A549 (cell line): ENCODE measurements at regions not wholly inside any gene's neighbourhood (a gene's known extent, or its start where the extent isn't known, plus 50 kb on each side); places are given as distances from the start of the nearest gene placed in this dataset.

ENCODE experiments used
- ATAC-seq, 2 experiments: fragments of 200-7000 bp in 1 of 2; fragments of >200 bp in 1 of 2; cut with Nextera tagmentation in 1 of 2; cut with Tn5 transposase in 1 of 2; 3 replicates each; pipeline versions ENCODE4 v1.8.0 to v1.9.1; 2018 to 2020; ENCODE audit warnings: mild to moderate bottlenecking in 1 of 2, moderate library complexity in 1 of 2
- CTCF ChIA-PET: fragments of 300-600 bp; sonication (Branson Sonifier 250); formaldehyde crosslinking; extraction: SDS; loops from one replicate; lab custom pipeline; 2021; ENCODE audit warnings: antibody characterized with exemption, inconsistent platforms; lab: Yijun Ruan, JAX
- POLR2A ChIA-PET: fragments of 350-600 bp; formaldehyde crosslinking; extraction: SDS; loops from one replicate; lab custom pipeline; 2021; ENCODE audit warnings: antibody characterized with exemption, inconsistent platforms; lab: Yijun Ruan, JAX
- DNase-seq, 2 experiments: peaks; one replicate each; pipeline versions ENCODE4 v3.0.0 to v3.0.0-alpha.2; 2011 to 2016; ENCODE audit warnings: low read depth in 1 of 2, low spot score in 1 of 2
- FAIRE-seq: peaks from 2 replicates; lab custom pipeline; 2011; peaks lifted over from hg19 to GRCh38; lab: Jason Lieb, UNC
- H3K27ac ChIP-seq, 2 experiments: fragments of >200 bp; sonication (Bioruptor Twin); formaldehyde crosslinking; 3 replicates each; pipeline ENCODE4 v1.5.1; 2016 to 2017
- H3K4me1 ChIP-seq: fragments of >200 bp; sonication (Bioruptor Twin); formaldehyde crosslinking; 3 replicates; pipeline ENCODE4 v1.6.1; 2016
- H3K4me2 ChIP-seq: fragments of >200 bp; sonication (Bioruptor Twin); formaldehyde crosslinking; 3 replicates; pipeline ENCODE4 v1.6.1; 2016
- H3K4me3 ChIP-seq: fragments of >200 bp; sonication (Bioruptor Twin); formaldehyde crosslinking; 3 replicates; pipeline ENCODE4 v1.5.1; 2016
- H3K9me3 ChIP-seq: fragments of >200 bp; sonication (Bioruptor Twin); formaldehyde crosslinking; 3 replicates; pipeline ENCODE4 v1.6.1; 2016
- BCL3 ChIP-seq: fragments of >200 bp; sonication (Bioruptor Twin); formaldehyde crosslinking; IDR thresholded peaks from 3 replicates; pipeline ENCODE4 v1.6.1; 2016
- CHD2 ChIP-seq: fragments of 150-350 bp; IDR thresholded peaks from 2 replicates; pipeline ENCODE4 v1.6.1; 2014; ENCODE audit warnings: low read length; ENCODE audit not compliant: partially characterized antibody
- E2F6 ChIP-seq: IDR thresholded peaks from 2 replicates; pipeline ENCODE4 v1.6.1; 2012; ENCODE audit warnings: low read depth, borderline replicate concordance
- ESRRA ChIP-seq: fragments of 150-350 bp; IDR thresholded peaks from 2 replicates; pipeline ENCODE4 v1.6.1; 2014; ENCODE audit warnings: mild to moderate bottlenecking, low read length, borderline replicate concordance
- FOSL2 ChIP-seq, 2 experiments: fragments of 450-650 bp in 1 of 2; fragments of >200 bp in 1 of 2; sonication (Bioruptor Twin) in 1 of 2; formaldehyde crosslinking; IDR thresholded peaks; 2 replicates each; pipeline versions ENCODE4 v1.5.0 to v1.6.1; 2016 to 2020; ENCODE audit warnings: mild to moderate bottlenecking in 1 of 2, moderate library complexity in 1 of 2
- GATA3 ChIP-seq: IDR thresholded peaks from 2 replicates; pipeline ENCODE4 v1.6.1; 2012; ENCODE audit warnings: borderline replicate concordance
- HDAC2 ChIP-seq: fragments of 200-600 bp; sonication (generic); IDR thresholded peaks from 2 replicates; pipeline ENCODE4 v1.6.1; 2016
- HOXA7 ChIP-seq: fragments of 250-450 bp; sonication (Bioruptor Pico); IDR thresholded peaks from 2 replicates; pipeline ENCODE4 v1.5.0; 2020; ENCODE audit warnings: mild to moderate bottlenecking, moderate library complexity
- HOXB5 ChIP-seq: fragments of 250-450 bp; sonication (Bioruptor Pico); IDR thresholded peaks from 2 replicates; pipeline ENCODE4 v1.5.0; 2020; ENCODE audit warnings: mild to moderate bottlenecking, moderate library complexity
- JUN ChIP-seq, 2 experiments: fragments of >200 bp; sonication (Bioruptor Twin); formaldehyde crosslinking; IDR thresholded peaks; 2 replicates in 1 of 2; 3 replicates in 1 of 2; pipeline ENCODE4 v1.6.1; 2016 to 2017
- KDM1A ChIP-seq: fragments of 200-600 bp; sonication (generic); IDR thresholded peaks from 2 replicates; pipeline ENCODE4 v1.6.1; 2016; ENCODE audit warnings: low read depth, mild to moderate bottlenecking
- MAX ChIP-seq: IDR thresholded peaks from 2 replicates; pipeline ENCODE4 v1.6.1; 2012
- MYC ChIP-seq: IDR thresholded peaks from 2 replicates; pipeline ENCODE4 v1.6.1; 2012; ENCODE audit warnings: mild to moderate bottlenecking, inconsistent platforms, low read length, improper control_type of control experiment, borderline replicate concordance
- NFE2L2 ChIP-seq: fragments of 150-350 bp; conservative IDR thresholded peaks from 2 replicates; pipeline ENCODE4 v1.6.1; 2014; ENCODE audit warnings: low read length
- PHF8 ChIP-seq: fragments of 200-600 bp; sonication (generic); IDR thresholded peaks from 2 replicates; pipeline ENCODE4 v1.6.1; 2016; ENCODE audit warnings: low read depth, mild to moderate bottlenecking, antibody characterized with exemption, moderate library complexity, borderline replicate concordance
- RFX5 ChIP-seq: fragments of 450-650 bp; IDR thresholded peaks from 2 replicates; pipeline ENCODE4 v1.7.1; 2014; ENCODE audit warnings: antibody characterized with exemption, mild to moderate bottlenecking, moderate library complexity
- SREBF2 ChIP-seq: fragments of 450-650 bp; IDR thresholded peaks from 2 replicates; pipeline ENCODE4 v1.6.1; 2014; ENCODE audit warnings: mild to moderate bottlenecking, moderate library complexity
- TFCP2L1 ChIP-seq: fragments of 250-450 bp; sonication (Bioruptor Pico); IDR thresholded peaks from 2 replicates; pipeline ENCODE4 v1.5.0; 2021; ENCODE audit warnings: mild to moderate bottlenecking
- USF2 ChIP-seq: fragments of 450-650 bp; IDR thresholded peaks from 2 replicates; pipeline ENCODE4 v1.6.1; 2014; ENCODE audit warnings: antibody characterized with exemption
- ZFP36 ChIP-seq: fragments of 450-650 bp; IDR thresholded peaks from 2 replicates; pipeline ENCODE4 v1.6.1; 2014; ENCODE audit warnings: borderline replicate concordance; ENCODE audit not compliant: partially characterized antibody
- ZSCAN20 ChIP-seq: fragments of 250-450 bp; sonication (Bioruptor Pico); IDR thresholded peaks from 2 replicates; pipeline ENCODE4 v1.8.0; 2022; ENCODE audit warnings: mild to moderate bottlenecking, moderate library complexity
- WGBS: methylation state at CpG from one replicate; pipeline ENCODE4 v1.1.6; 2017; ENCODE audit errors: missing lambda C conversion rate; 5-methylcytosine and 5-hydroxymethylcytosine counted together

- Histone ChIP-seq H3K4me1 (peaks cover 6% of the 10 kb centered on the region), H3K9me3 (no peaks in the 10 kb centered on the region), H3K4me3 (no peak overlapping the region), H3K4me2 (no peak overlapping the region), H3K27ac (no peak overlapping the region)
- ChIA-PET CTCF (no interaction called here), POLR2A (no interaction called here)
- WGBS = 67% methylated on average over 5 of the region's 6 CpGs
- FAIRE-seq = no peak
- no peak for ATAC-seq
- no peak for DNase-seq
- TF ChIP-seq GATA3 (no peak), FOSL2 (IDR thresholded peaks at IDR 0.05) (no peak), FOSL2 (CRISPR knock-in tag; IDR thresholded peaks at IDR 0.05) (no peak), JUN (IDR thresholded peaks at IDR 0.05) (no peak), SREBF2 (no peak), MYC (no peak), ZSCAN20 (no peak), E2F6 (no peak), PHF8 (no peak), ZFP36 (no peak), MAX (no peak), RFX5 (no peak), NFE2L2 (no peak)
Observed at GRCh38 chr10:3907514-3907913, 122.5 kb upstream of the KLF6 start.

- WGBS = 67% methylated on average over 17 of the region's 17 CpGs
- no peak overlapping the region for H3K4me3 ChIP-seq
- no peak for TF ChIP-seq E2F6
- TF ChIP-seq, all 56 proteins: peak for 0
- Histone ChIP-seq H3K9me3 (no peaks in the 10 kb centered on the region), H3K27ac (no peak overlapping the region), H3K4me1 (peaks cover 15% of the 10 kb centered on the region), H3K4me2 (no peak overlapping the region)
- FAIRE-seq (no peak), DNase-seq (no peak), ATAC-seq (no peak; a peak in 2 of 6 replicates)
- ChIA-PET CTCF (no interaction called here), POLR2A (no interaction called here)
Observed at GRCh38 chr10:3906511-3907111, 121.6 kb upstream of the KLF6 start.

GRCh38 chr10:3904419-3904960 is 119.5 kb upstream of the KLF6 start:
- CTCF ChIA-PET = no interaction called here
- Histone ChIP-seq H3K4me1 (peaks cover 16% of the 10 kb centered on the region), H3K27ac (no peak overlapping the region; a peak in 1 of 6 replicates), H3K4me2 (no peak overlapping the region), H3K9me3 (no peaks in the 10 kb centered on the region), H3K4me3 (no peak overlapping the region)
- 86% methylated on average over 5 of the region's 5 CpGs for WGBS
- FAIRE-seq = no peak
- DNase-seq = no peak
- ATAC-seq = no peak
- POLR2A ChIA-PET = no interaction called here
- TF ChIP-seq ESRRA (no peak), PHF8 (no peak), MAX (no peak), USF2 (no peak), KDM1A (no peak), GATA3 (no peak), NFE2L2 (no peak), HDAC2 (no peak), HOXA7 (CRISPR knock-in tag) (no peak), TFCP2L1 (CRISPR knock-in tag) (no peak), HOXB5 (CRISPR knock-in tag) (no peak), E2F6 (no peak), BCL3 (no peak), CHD2 (no peak)
